GM23338 (cell line): ENCODE measurements at regions not wholly inside any gene's neighbourhood (a gene's known extent, or its start where the extent isn't known, plus 50 kb on each side); places are given as distances from the start of the nearest gene placed in this dataset.

Experiments
- ATAC-seq: fragments of 200-7000 bp; cut with Tn5 transposase; 3 replicates; pipeline ENCODE4 v1.9.1; 2020
- DNase-seq: peaks from one replicate; pipeline ENCODE4 v3.0.0-alpha.2; 2015; ENCODE audit warnings: low spot score
- H2AFZ ChIP-seq: fragments of 200-600 bp; sonication (generic); 2 replicates; pipeline ENCODE4 v1.8.0; 2016; ENCODE audit warnings: antibody characterized with exemption, mild to moderate bottlenecking, moderate library complexity
- H3F3A ChIP-seq: fragments of 200-600 bp; sonication (generic); replicated peaks from 2 replicates; pipeline ENCODE4 v1.8.0; 2017; ENCODE audit warnings: antibody characterized with exemption, mixed run types, low read depth
- H3K27ac ChIP-seq: fragments of 200-600 bp; sonication (generic); 2 replicates; pipeline ENCODE4 v1.6.1; 2016; ENCODE audit warnings: low read depth
- H3K27me3 ChIP-seq: fragments of 200-600 bp; sonication (generic); 2 replicates; pipeline ENCODE4 v1.8.0; 2016; ENCODE audit warnings: mild to moderate bottlenecking, mixed run types, moderate library complexity; ENCODE audit not compliant: insufficient read depth
- H3K36me3 ChIP-seq: fragments of 200-600 bp; sonication (generic); 2 replicates; pipeline ENCODE4 v1.8.0; 2016; ENCODE audit warnings: mild to moderate bottlenecking; ENCODE audit not compliant: insufficient read depth
- H3K4me1 ChIP-seq: fragments of 200-600 bp; sonication (generic); 2 replicates; pipeline ENCODE4 v1.8.0; 2016; ENCODE audit warnings: mild to moderate bottlenecking, moderate library complexity; ENCODE audit not compliant: insufficient read depth
- H3K4me2 ChIP-seq: fragments of 200-600 bp; sonication (generic); 2 replicates; pipeline ENCODE4 v1.7.1; 2017; ENCODE audit warnings: mixed run types
- H3K4me3 ChIP-seq: fragments of 200-600 bp; sonication (generic); 2 replicates; pipeline ENCODE4 v1.6.1; 2016; ENCODE audit warnings: mixed run types
- H3K79me2 ChIP-seq: fragments of 200-600 bp; sonication (generic); replicated peaks from 2 replicates; pipeline ENCODE4 v1.8.0; 2017; ENCODE audit warnings: mild to moderate bottlenecking; ENCODE audit not compliant: insufficient read depth
- H3K9me2 ChIP-seq: fragments of 200-600 bp; sonication (generic); 2 replicates; pipeline ENCODE4 v1.8.0; 2017; ENCODE audit not compliant: insufficient read depth
- H4K20me1 ChIP-seq: fragments of 200-600 bp; sonication (generic); replicated peaks from 2 replicates; pipeline ENCODE4 v1.8.0; 2017; ENCODE audit warnings: mild to moderate bottlenecking; ENCODE audit not compliant: insufficient read depth
- H3K27ac Mint-ChIP-seq: 2 replicates; pipeline ENCODE4 v1.8.0; 2020; ENCODE audit warnings: inconsistent platforms, mild to moderate bottlenecking, moderate library complexity, mixed read lengths
- H3K27me3 Mint-ChIP-seq: 3 replicates; pipeline ENCODE4 v1.8.0; 2022; ENCODE audit warnings: low read depth, mild to moderate bottlenecking, moderate library complexity, mixed read lengths, inconsistent platforms; ENCODE audit not compliant: insufficient read depth, poor library complexity
- H3K36me3 Mint-ChIP-seq: 3 replicates; pipeline ENCODE4 v1.8.0; 2021; ENCODE audit warnings: low read depth, mild to moderate bottlenecking, inconsistent platforms, moderate library complexity, mixed read lengths
- H3K4me1 Mint-ChIP-seq: 3 replicates; pipeline ENCODE4 v1.8.0; 2020; ENCODE audit warnings: mild to moderate bottlenecking, inconsistent platforms, mixed read lengths
- H3K4me3 Mint-ChIP-seq: 3 replicates; pipeline ENCODE4 v1.8.0; 2021; ENCODE audit warnings: moderate library complexity, mild to moderate bottlenecking, inconsistent platforms, mixed read lengths
- H3K9me3 Mint-ChIP-seq: 3 replicates; pipeline ENCODE4 v1.8.0; 2020; ENCODE audit warnings: moderate library complexity, mild to moderate bottlenecking, inconsistent platforms, mixed read lengths
- CREB1 ChIP-seq: fragments of 250-450 bp; sonication (Bioruptor Pico); IDR thresholded peaks from 2 replicates; pipeline ENCODE4 v1.5.0; 2020; ENCODE audit warnings: low read depth, mild to moderate bottlenecking, moderate library complexity
- ETS1 ChIP-seq: IDR thresholded peaks from 2 replicates; pipeline ENCODE4 v1.6.1; 2016; ENCODE audit warnings: antibody characterized with exemption
- EZH2 ChIP-seq: fragments of 200-600 bp; sonication (generic); IDR thresholded peaks from one replicate; pipeline ENCODE4 v1.8.0; 2017; ENCODE audit warnings: antibody characterized with exemption, mild to moderate bottlenecking, low read depth; ENCODE audit not compliant: unreplicated experiment
- JUNB ChIP-seq: IDR thresholded peaks from one replicate; pipeline ENCODE4 v1.6.1; 2016; ENCODE audit warnings: antibody characterized with exemption; ENCODE audit not compliant: unreplicated experiment
- NANOG ChIP-seq: IDR thresholded peaks from 2 replicates; pipeline ENCODE4 v1.6.1; 2016; ENCODE audit warnings: antibody characterized with exemption, borderline replicate concordance
- REST ChIP-seq: IDR thresholded peaks from one replicate; pipeline ENCODE4 v1.6.1; 2018; ENCODE audit warnings: antibody characterized with exemption; ENCODE audit not compliant: unreplicated experiment
- ZNF462 ChIP-seq: fragments of 250-450 bp; sonication (Bioruptor Pico); IDR thresholded peaks from 2 replicates; pipeline ENCODE4 v1.5.0; 2020; ENCODE audit warnings: mild to moderate bottlenecking, moderate library complexity

- no peak for DNase-seq
- Mint-ChIP-seq H3K4me1 (peaks cover 7% of the 10 kb centered on the region), H3K27ac (0 out of 2 replicates have a peak overlapping the region, but pooled peaks have one; percentile 3), H3K4me3 (no peak overlapping the region), H3K36me3 (no peaks in the 10 kb centered on the region), H3K9me3 (no peaks in the 10 kb centered on the region), H3K27me3 (no peaks in the 10 kb centered on the region)
- Histone ChIP-seq H3K4me2 (peak overlapping the region; percentile 58; the same call in 1 of the 2 replicates), H3K9me2 (peaks cover 13% of the 10 kb centered on the region; the same call in 1 of the 2 replicates), H3F3A (no peaks in the 10 kb centered on the region), H3K27ac (no peak overlapping the region), H3K4me3 (no peak overlapping the region), H4K20me1 (no peaks in the 10 kb centered on the region), H3K36me3 (no peaks in the 10 kb centered on the region), H3K27me3 (no peaks in the 10 kb centered on the region), H3K79me2 (no peaks in the 10 kb centered on the region), H3K4me1 (peaks cover 7% of the 10 kb centered on the region), H2AFZ (peak overlapping the region; percentile 61; the same call in 1 of the 2 replicates)
- TF ChIP-seq NANOG (peak; percentile 31; the same call in 1 of the 2 replicates), REST (no peak)
- no peak for ATAC-seq
Observed at GRCh38 chr3:157916672-157917071, 189.5 kb downstream of the SHOX2 start.

- Mint-ChIP-seq H3K36me3 (no peaks in the 10 kb centered on the region), H3K4me1 (peaks cover 15% of the 10 kb centered on the region), H3K27ac (no peak overlapping the region), H3K9me3 (no peaks in the 10 kb centered on the region), H3K4me3 (no peak overlapping the region), H3K27me3 (peaks cover 2% of the 10 kb centered on the region)
- no peaks in the 10 kb centered on the region for H3K79me2 ChIP-seq
- H3K4me3 ChIP-seq = no peak overlapping the region
- no peaks in the 10 kb centered on the region for H3K36me3 ChIP-seq
- peak; percentile 50; the same call in 1 of the 3 replicates for ATAC-seq
- H2AFZ ChIP-seq = no peak overlapping the region
- no peaks in the 10 kb centered on the region for H4K20me1 ChIP-seq
- DNase-seq = peak; percentile 30
- no peaks in the 10 kb centered on the region for H3K27me3 ChIP-seq
- H3K4me2 ChIP-seq = no peak overlapping the region
- H3K4me1 ChIP-seq = peaks cover 7% of the 10 kb centered on the region
- H3K27ac ChIP-seq = no peak overlapping the region
- H3F3A ChIP-seq = no peaks in the 10 kb centered on the region
- peaks cover 13% of the 10 kb centered on the region; the same call in 1 of the 2 replicates for H3K9me2 ChIP-seq
- TF ChIP-seq ETS1 (no peak), REST (no peak), ZNF462 (CRISPR knock-in tag) (no peak), JUNB (no peak), CREB1 (CRISPR knock-in tag) (no peak), EZH2 (no peak)
Observed at GRCh38 chr3:157914882-157915281, 191.3 kb downstream of the SHOX2 start.
